GM23338 (cell line): ENCODE measurements at regions not wholly inside any gene's neighbourhood (a gene's known extent, or its start where the extent isn't known, plus 50 kb on each side); places are given as distances from the start of the nearest gene placed in this dataset.
A peak's percentile ranks its signal among the peaks of the same experiment; 100 is the strongest.

Experiments
- ATAC-seq: fragments of 200-7000 bp; cut with Tn5 transposase; 3 replicates; pipeline ENCODE4 v1.9.1; 2020
- DNase-seq: peaks from one replicate; pipeline ENCODE4 v3.0.0-alpha.2; 2015; ENCODE audit warnings: low spot score
- H2AFZ ChIP-seq: fragments of 200-600 bp; sonication (generic); 2 replicates; pipeline ENCODE4 v1.8.0; 2016; ENCODE audit warnings: antibody characterized with exemption, mild to moderate bottlenecking, moderate library complexity
- H3F3A ChIP-seq: fragments of 200-600 bp; sonication (generic); replicated peaks from 2 replicates; pipeline ENCODE4 v1.8.0; 2017; ENCODE audit warnings: antibody characterized with exemption, mixed run types, low read depth
- H3K27ac ChIP-seq: fragments of 200-600 bp; sonication (generic); 2 replicates; pipeline ENCODE4 v1.6.1; 2016; ENCODE audit warnings: low read depth
- H3K27me3 ChIP-seq: fragments of 200-600 bp; sonication (generic); 2 replicates; pipeline ENCODE4 v1.8.0; 2016; ENCODE audit warnings: mild to moderate bottlenecking, mixed run types, moderate library complexity; ENCODE audit not compliant: insufficient read depth
- H3K36me3 ChIP-seq: fragments of 200-600 bp; sonication (generic); 2 replicates; pipeline ENCODE4 v1.8.0; 2016; ENCODE audit warnings: mild to moderate bottlenecking; ENCODE audit not compliant: insufficient read depth
- H3K4me1 ChIP-seq: fragments of 200-600 bp; sonication (generic); 2 replicates; pipeline ENCODE4 v1.8.0; 2016; ENCODE audit warnings: mild to moderate bottlenecking, moderate library complexity; ENCODE audit not compliant: insufficient read depth
- H3K4me2 ChIP-seq: fragments of 200-600 bp; sonication (generic); 2 replicates; pipeline ENCODE4 v1.7.1; 2017; ENCODE audit warnings: mixed run types
- H3K4me3 ChIP-seq: fragments of 200-600 bp; sonication (generic); 2 replicates; pipeline ENCODE4 v1.6.1; 2016; ENCODE audit warnings: mixed run types
- H3K79me2 ChIP-seq: fragments of 200-600 bp; sonication (generic); replicated peaks from 2 replicates; pipeline ENCODE4 v1.8.0; 2017; ENCODE audit warnings: mild to moderate bottlenecking; ENCODE audit not compliant: insufficient read depth
- H3K9me2 ChIP-seq: fragments of 200-600 bp; sonication (generic); 2 replicates; pipeline ENCODE4 v1.8.0; 2017; ENCODE audit not compliant: insufficient read depth
- H4K20me1 ChIP-seq: fragments of 200-600 bp; sonication (generic); replicated peaks from 2 replicates; pipeline ENCODE4 v1.8.0; 2017; ENCODE audit warnings: mild to moderate bottlenecking; ENCODE audit not compliant: insufficient read depth
- H3K27ac Mint-ChIP-seq: 2 replicates; pipeline ENCODE4 v1.8.0; 2020; ENCODE audit warnings: inconsistent platforms, mild to moderate bottlenecking, moderate library complexity, mixed read lengths
- H3K27me3 Mint-ChIP-seq: 3 replicates; pipeline ENCODE4 v1.8.0; 2022; ENCODE audit warnings: low read depth, mild to moderate bottlenecking, moderate library complexity, mixed read lengths, inconsistent platforms; ENCODE audit not compliant: insufficient read depth, poor library complexity
- H3K36me3 Mint-ChIP-seq: 3 replicates; pipeline ENCODE4 v1.8.0; 2021; ENCODE audit warnings: low read depth, mild to moderate bottlenecking, inconsistent platforms, moderate library complexity, mixed read lengths
- H3K4me1 Mint-ChIP-seq: 3 replicates; pipeline ENCODE4 v1.8.0; 2020; ENCODE audit warnings: mild to moderate bottlenecking, inconsistent platforms, mixed read lengths
- H3K4me3 Mint-ChIP-seq: 3 replicates; pipeline ENCODE4 v1.8.0; 2021; ENCODE audit warnings: moderate library complexity, mild to moderate bottlenecking, inconsistent platforms, mixed read lengths
- H3K9me3 Mint-ChIP-seq: 3 replicates; pipeline ENCODE4 v1.8.0; 2020; ENCODE audit warnings: moderate library complexity, mild to moderate bottlenecking, inconsistent platforms, mixed read lengths
- CREB1 ChIP-seq: fragments of 250-450 bp; sonication (Bioruptor Pico); IDR thresholded peaks from 2 replicates; pipeline ENCODE4 v1.5.0; 2020; ENCODE audit warnings: low read depth, mild to moderate bottlenecking, moderate library complexity
- EZH2 ChIP-seq: fragments of 200-600 bp; sonication (generic); IDR thresholded peaks from one replicate; pipeline ENCODE4 v1.8.0; 2017; ENCODE audit warnings: antibody characterized with exemption, mild to moderate bottlenecking, low read depth; ENCODE audit not compliant: unreplicated experiment
- EZH2phosphoT487 ChIP-seq: fragments of 200-600 bp; sonication (generic); IDR thresholded peaks from one replicate; pipeline ENCODE4 v1.8.1; 2018; ENCODE audit warnings: antibody characterized with exemption; ENCODE audit not compliant: unreplicated experiment
- JUNB ChIP-seq: IDR thresholded peaks from one replicate; pipeline ENCODE4 v1.6.1; 2016; ENCODE audit warnings: antibody characterized with exemption; ENCODE audit not compliant: unreplicated experiment
- NANOG ChIP-seq: IDR thresholded peaks from 2 replicates; pipeline ENCODE4 v1.6.1; 2016; ENCODE audit warnings: antibody characterized with exemption, borderline replicate concordance
- STAT1 ChIP-seq: IDR thresholded peaks from one replicate; pipeline ENCODE4 v1.6.1; 2016; ENCODE audit warnings: antibody characterized with exemption; ENCODE audit not compliant: unreplicated experiment
- ZNF114 ChIP-seq: fragments of 250-450 bp; sonication (Bioruptor Pico); IDR thresholded peaks from 2 replicates; pipeline ENCODE4 v1.5.0; 2020; ENCODE audit warnings: mild to moderate bottlenecking, moderate library complexity
- ZNF331 ChIP-seq: fragments of 250-450 bp; sonication (Bioruptor Pico); IDR thresholded peaks from 2 replicates; pipeline ENCODE4 v1.5.0; 2020; ENCODE audit warnings: low read depth, mild to moderate bottlenecking, moderate library complexity
- ZNF462 ChIP-seq: fragments of 250-450 bp; sonication (Bioruptor Pico); IDR thresholded peaks from 2 replicates; pipeline ENCODE4 v1.5.0; 2020; ENCODE audit warnings: mild to moderate bottlenecking, moderate library complexity

GRCh38 chr2:150066490-150066889, 421.0 kb downstream of the RND3 start:
- no peaks in the 10 kb centered on the region for H3K79me2 ChIP-seq
- no peaks in the 10 kb centered on the region; the same call in 2 of the 3 replicates for H3K9me3 Mint-ChIP-seq
- peaks cover 36% of the 10 kb centered on the region for H3K4me1 Mint-ChIP-seq
- H3K27me3 ChIP-seq, result no peaks in the 10 kb centered on the region
- H3K36me3 ChIP-seq, result no peaks in the 10 kb centered on the region
- no peaks in the 10 kb centered on the region for H3K9me2 ChIP-seq
- no peak overlapping the region for H3K4me2 ChIP-seq
- TF ChIP-seq EZH2 (no peak), ZNF114 (CRISPR knock-in tag) (no peak), STAT1 (no peak), ZNF331 (CRISPR knock-in tag) (no peak), CREB1 (no peak)
- DNase-seq (no peak), ATAC-seq (no peak)
- no peaks in the 10 kb centered on the region for H3K27me3 Mint-ChIP-seq
- no peaks in the 10 kb centered on the region for H4K20me1 ChIP-seq
- H3F3A ChIP-seq, result no peaks in the 10 kb centered on the region
- H3K4me3 ChIP-seq, result no peak overlapping the region
- H3K36me3 Mint-ChIP-seq, result no peaks in the 10 kb centered on the region
- H3K27ac Mint-ChIP-seq, result no peak overlapping the region
- no peak overlapping the region for H3K27ac ChIP-seq
- H3K4me1 ChIP-seq, result peaks cover 39% of the 10 kb centered on the region
- no peak overlapping the region for H3K4me3 Mint-ChIP-seq
- no peak overlapping the region for H2AFZ ChIP-seq

- Histone ChIP-seq H3K4me3 (no peak overlapping the region), H4K20me1 (no peaks in the 10 kb centered on the region), H3K79me2 (no peaks in the 10 kb centered on the region), H3F3A (no peaks in the 10 kb centered on the region), H3K27ac (no peak overlapping the region), H3K9me2 (no peaks in the 10 kb centered on the region), H3K4me2 (peak overlapping the region; percentile 37; the same call in 1 of the 2 replicates), H3K36me3 (no peaks in the 10 kb centered on the region), H3K4me1 (peaks cover 59% of the 10 kb centered on the region), H2AFZ (no peak overlapping the region), H3K27me3 (no peaks in the 10 kb centered on the region)
- Mint-ChIP-seq H3K4me1 (peaks cover 47% of the 10 kb centered on the region), H3K27me3 (no peaks in the 10 kb centered on the region), H3K27ac (peak overlapping the region; percentile 20; the same call in 1 of the 2 replicates), H3K36me3 (no peaks in the 10 kb centered on the region), H3K9me3 (no peaks in the 10 kb centered on the region), H3K4me3 (no peak overlapping the region)
- DNase-seq, result peak; percentile 71
- ATAC-seq, result peak; percentile 97
- no peak for TF ChIP-seq JUNB
- peak; percentile 33; the same call in 1 of the 2 replicates for TF ChIP-seq NANOG
Measured at GRCh38 chr2:150063931-150064548, 423.4 kb downstream of the RND3 start.

GRCh38 chr2:150063432-150063889, 424.0 kb downstream of the RND3 start:
- H3K4me1 Mint-ChIP-seq, result peaks cover 48% of the 10 kb centered on the region
- Histone ChIP-seq H3K27me3 (no peaks in the 10 kb centered on the region), H3K79me2 (no peaks in the 10 kb centered on the region), H3K4me3 (no peak overlapping the region), H3K4me1 (peaks cover 65% of the 10 kb centered on the region), H3K4me2 (peak overlapping the region; percentile 37; the same call in 1 of the 2 replicates), H3F3A (no peaks in the 10 kb centered on the region), H4K20me1 (no peaks in the 10 kb centered on the region), H3K9me2 (no peaks in the 10 kb centered on the region), H3K36me3 (no peaks in the 10 kb centered on the region), H3K27ac (no peak overlapping the region), H2AFZ (no peak overlapping the region)
- H3K36me3 Mint-ChIP-seq, result no peaks in the 10 kb centered on the region
- H3K27ac Mint-ChIP-seq, result no peak overlapping the region
- H3K27me3 Mint-ChIP-seq, result no peaks in the 10 kb centered on the region
- no peak for DNase-seq
- no peak overlapping the region for H3K4me3 Mint-ChIP-seq
- no peaks in the 10 kb centered on the region for H3K9me3 Mint-ChIP-seq
- peak; percentile 18; the same call in 2 of the 3 replicates for ATAC-seq
- TF ChIP-seq STAT1 (no peak), CREB1 (no peak), ZNF462 (CRISPR knock-in tag) (no peak), EZH2phosphoT487 (no peak), EZH2 (no peak)
